Subcutaneous abdominal adipose tissue (tissue), 5 donors: ENCODE measurements at regions not wholly inside any gene's neighbourhood (a gene's known extent, or its start where the extent isn't known, plus 50 kb on each side); places are given as distances from the start of the nearest gene placed in this dataset.

Experiments
- H3K27ac ChIP-seq: one replicate; pipeline ENCODE4 v1.7.0; 2013; ENCODE audit warnings: low read depth, mild to moderate bottlenecking, inconsistent platforms, low read length, moderate library complexity
- H3K27me3 ChIP-seq, 5 donors: one replicate each; pipeline ENCODE4 v1.7.0; 2013; ENCODE audit warnings: low read length in 5 of 5, inconsistent platforms in 1 of 5; ENCODE audit not compliant: control insufficient read depth in 5 of 5, insufficient read depth in 4 of 5
- H3K36me3 ChIP-seq, 5 donors: one replicate each; pipeline ENCODE4 v1.7.0; 2013; ENCODE audit warnings: low read length in 5 of 5; ENCODE audit not compliant: control insufficient read depth in 5 of 5, insufficient read depth in 5 of 5
- H3K4me1 ChIP-seq, 5 donors: one replicate each; pipeline ENCODE4 v1.7.0; 2013; ENCODE audit warnings: low read length in 5 of 5, mild to moderate bottlenecking in 3 of 5, moderate library complexity in 1 of 5; ENCODE audit not compliant: control insufficient read depth in 5 of 5, insufficient read depth in 5 of 5
- H3K4me3 ChIP-seq, 5 donors: one replicate each; pipeline ENCODE4 v1.7.0; 2013; ENCODE audit warnings: low read length in 5 of 5, low read depth in 1 of 5
- H3K9ac ChIP-seq, 5 donors: one replicate each; pipeline ENCODE4 v1.7.0; 2013; ENCODE audit warnings: low read length in 5 of 5, mild to moderate bottlenecking in 4 of 5, moderate library complexity in 3 of 5
- H3K9me3 ChIP-seq, 5 donors: one replicate each; pipeline ENCODE4 v1.7.0; 2013; ENCODE audit warnings: low read length in 5 of 5; ENCODE audit not compliant: control insufficient read depth in 5 of 5
- donor health status: healthy.
- donor health status: healthy.
- donor health status: healthy.
- donor health status: healthy.
- donor health status: healthy.

DNA sequence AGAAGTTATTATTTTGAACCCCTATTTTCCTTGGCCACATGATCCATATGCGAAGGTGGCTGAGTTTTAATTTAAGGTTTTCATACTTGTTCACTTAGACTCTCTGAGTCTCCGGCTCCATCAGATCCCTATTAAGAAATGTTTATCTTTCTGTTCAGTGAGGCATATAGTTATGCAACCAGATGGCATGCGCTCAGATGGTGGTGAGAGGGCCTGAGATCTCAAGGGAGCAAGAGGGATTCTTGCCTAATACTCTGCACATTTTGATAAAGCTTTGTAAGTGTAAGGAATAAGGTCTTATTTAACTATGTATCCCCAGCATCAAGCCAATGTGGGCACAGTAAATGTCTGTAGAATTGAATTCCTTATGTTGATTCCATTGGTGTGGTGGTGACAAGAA is 78.9 kb upstream of the DPH6 start:
- H3K9me3 ChIP-seq = no peaks in the 10 kb centered on the region
- H3K36me3 ChIP-seq = no peaks in the 10 kb centered on the region
- H3K27me3 ChIP-seq = no peaks in the 10 kb centered on the region
- no peak overlapping the region for H3K9ac ChIP-seq
- H3K27ac ChIP-seq = peak overlapping the region; percentile 61
- H3K4me3 ChIP-seq = no peak overlapping the region
- peaks cover 0 to 17% (median 6%) of the 10 kb centered on the region in 5 donors for H3K4me1 ChIP-seq

DNA sequence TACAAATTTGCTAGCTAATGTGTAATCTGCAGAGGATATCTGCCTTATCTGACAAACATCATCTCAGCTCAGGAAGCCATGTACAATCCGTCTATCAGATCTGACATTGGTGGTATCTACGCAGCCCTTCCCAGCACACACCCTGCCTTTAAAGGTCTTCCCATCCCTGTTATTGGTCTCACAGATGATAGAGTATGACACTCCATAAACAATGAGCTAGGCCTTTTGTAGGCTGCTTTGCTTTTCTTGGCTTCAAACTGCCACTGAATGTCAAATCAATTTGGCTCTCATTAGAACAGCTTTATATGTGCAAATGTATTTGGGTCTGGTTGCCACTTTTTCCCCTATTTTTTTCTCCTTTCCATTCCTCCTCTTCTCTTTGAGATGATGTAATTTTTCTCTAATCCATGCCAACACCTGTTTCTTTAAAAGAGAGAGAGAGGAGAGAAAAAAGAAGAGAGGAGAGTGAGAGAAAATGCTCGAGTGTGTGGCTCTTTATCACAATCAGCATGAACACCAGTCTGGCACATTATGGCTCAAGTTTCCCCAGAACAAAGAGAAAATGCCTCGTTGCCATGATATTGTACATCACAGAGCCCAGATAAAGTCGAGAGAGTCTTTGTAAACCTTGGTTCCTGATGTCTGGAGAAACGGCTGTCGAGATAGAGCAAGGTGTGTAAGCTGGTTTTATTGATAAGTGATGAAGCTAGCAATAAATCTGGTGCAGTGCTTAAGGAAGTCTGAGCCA is 80.8 kb upstream of the DPH6 start:
- Histone ChIP-seq H3K9ac (no peak overlapping the region), H3K27me3 (no peaks in the 10 kb centered on the region), H3K4me1 (peaks cover 0 to 22% (median 6%) of the 10 kb centered on the region in 5 donors), H3K4me3 (no peak overlapping the region), H3K9me3 (no peaks in the 10 kb centered on the region), H3K27ac (no peak overlapping the region), H3K36me3 (no peaks in the 10 kb centered on the region)

GRCh38 chr15:35627696-35628095 is 81.7 kb upstream of the DPH6 start:
- H3K4me1 ChIP-seq = peaks cover 0 to 22% (median 3%) of the 10 kb centered on the region in 5 donors
- H3K27me3 ChIP-seq = no peaks in the 10 kb centered on the region
- H3K9me3 ChIP-seq = no peaks in the 10 kb centered on the region
- no peaks in the 10 kb centered on the region for H3K36me3 ChIP-seq
- no peak overlapping the region for H3K9ac ChIP-seq
- H3K4me3 ChIP-seq = no peak overlapping the region
- no peak overlapping the region for H3K27ac ChIP-seq

- no peaks in the 10 kb centered on the region for H3K27me3 ChIP-seq
- H3K4me1 ChIP-seq = peaks cover 0 to 18% (median 3%) of the 10 kb centered on the region in 5 donors
- H3K4me3 ChIP-seq = no peak overlapping the region
- no peaks in the 10 kb centered on the region for H3K36me3 ChIP-seq
- no peak overlapping the region for H3K9ac ChIP-seq
- no peaks in the 10 kb centered on the region for H3K9me3 ChIP-seq
- H3K27ac ChIP-seq = no peak overlapping the region
Observed at GRCh38 chr15:35629766-35630165, 83.8 kb upstream of the DPH6 start.

GRCh38 chr15:35630532-35630931 is 84.6 kb upstream of the DPH6 start:
- no peaks in the 10 kb centered on the region for H3K27me3 ChIP-seq
- no peak overlapping the region for H3K9ac ChIP-seq
- no peaks in the 10 kb centered on the region for H3K9me3 ChIP-seq
- no peak overlapping the region for H3K27ac ChIP-seq
- no peaks in the 10 kb centered on the region for H3K36me3 ChIP-seq
- peak overlapping the region in 1 of 5 donors; percentile 11 for H3K4me3 ChIP-seq
- peaks cover 0 to 13% (median 3%) of the 10 kb centered on the region in 5 donors for H3K4me1 ChIP-seq

- Histone ChIP-seq H3K4me1 (peaks cover 0 to 13% (median 3%) of the 10 kb centered on the region in 5 donors), H3K27me3 (no peaks in the 10 kb centered on the region), H3K4me3 (no peak overlapping the region), H3K9ac (no peak overlapping the region), H3K36me3 (no peaks in the 10 kb centered on the region), H3K9me3 (no peaks in the 10 kb centered on the region), H3K27ac (no peak overlapping the region)
Observed at GRCh38 chr15:35630985-35631384, 85.0 kb upstream of the DPH6 start.

- Histone ChIP-seq H3K4me3 (no peak overlapping the region), H3K4me1 (peaks cover 0 to 7% (median 3%) of the 10 kb centered on the region in 5 donors)
Observed at GRCh38 chr15:35633677-35634076, 87.7 kb upstream of the DPH6 start.

DNA sequence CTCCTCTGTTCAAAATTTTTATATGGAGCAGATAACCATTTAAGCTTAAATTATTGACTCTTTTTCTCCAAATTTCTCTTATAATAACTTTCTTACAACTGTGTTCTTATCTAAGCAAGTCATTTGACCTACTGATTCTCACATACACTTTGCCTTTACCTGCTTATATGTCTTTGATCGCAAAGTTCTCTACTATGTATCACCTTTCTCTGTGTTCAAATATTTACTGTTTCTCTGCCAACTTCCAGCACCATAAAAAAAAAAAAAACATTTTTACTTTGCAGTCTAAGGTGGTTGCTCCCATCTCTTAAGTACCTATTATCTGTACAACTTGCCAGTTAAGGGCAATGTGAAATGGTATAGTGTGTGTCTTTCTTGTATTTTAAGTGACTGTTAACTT is 100.8 kb upstream of the DPH6 start:
- Histone ChIP-seq H3K9ac (no peak overlapping the region), H3K9me3 (no peaks in the 10 kb centered on the region), H3K4me3 (no peak overlapping the region), H3K27me3 (no peaks in the 10 kb centered on the region), H3K27ac (no peak overlapping the region), H3K4me1 (no peaks in the 10 kb centered on the region), H3K36me3 (no peaks in the 10 kb centered on the region)

More at GRCh38 chr15:35633677-35634076, 87.7 kb upstream of the DPH6 start:
- no peak overlapping the region for H3K27ac ChIP-seq
- no peaks in the 10 kb centered on the region for H3K27me3 ChIP-seq
- no peak overlapping the region for H3K9ac ChIP-seq
- H3K36me3 ChIP-seq = no peaks in the 10 kb centered on the region
- no peaks in the 10 kb centered on the region for H3K9me3 ChIP-seq

- Histone ChIP-seq H3K27me3 (no peaks in the 10 kb centered on the region), H3K4me1 (no peaks in the 10 kb centered on the region), H3K4me3 (no peak overlapping the region), H3K9me3 (no peaks in the 10 kb centered on the region), H3K36me3 (no peaks in the 10 kb centered on the region), H3K27ac (no peak overlapping the region), H3K9ac (no peak overlapping the region)
Observed at GRCh38 chr15:35647303-35647702, 101.3 kb upstream of the DPH6 start.

DNA sequence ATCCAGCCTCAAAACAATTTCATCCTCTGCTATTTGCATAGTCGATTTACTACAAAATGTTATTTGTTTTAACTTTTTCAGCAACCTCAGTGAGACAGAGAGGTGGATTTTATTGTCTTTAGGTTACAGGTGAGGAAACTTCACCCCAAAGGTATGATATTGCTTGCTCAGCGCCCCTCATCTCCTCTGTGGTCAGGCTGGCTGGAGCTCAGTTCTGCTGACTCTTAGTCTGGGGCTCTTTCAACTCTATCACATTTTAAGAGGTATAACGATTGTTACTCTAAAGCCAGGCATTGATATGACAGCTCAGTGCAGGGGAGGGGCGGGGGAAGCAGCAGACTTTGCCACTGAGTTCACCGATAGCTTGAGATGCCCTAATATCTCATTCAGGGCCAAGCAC is 103.0 kb upstream of the DPH6 start:
- Histone ChIP-seq H3K9ac (no peak overlapping the region), H3K9me3 (no peaks in the 10 kb centered on the region), H3K27me3 (no peaks in the 10 kb centered on the region), H3K27ac (no peak overlapping the region), H3K4me1 (no peaks in the 10 kb centered on the region), H3K36me3 (no peaks in the 10 kb centered on the region), H3K4me3 (no peak overlapping the region)
